ENCODE measurements at regions not wholly inside any gene's neighbourhood (a gene's known extent, or its start where the extent isn't known, plus 50 kb on each side); places are given as distances from the start of the nearest gene placed in this dataset.

- intact Hi-C loops (cut with DNase I), result loop anchor here in 1 of 4 donors (2.0 kb wide), 1 partner anchor 13 kb away; no protein-coding TSS in a partner anchor
- Histone ChIP-seq H3K4me3 (no peak overlapping the region), H3K9me3 (no peaks in the 10 kb centered on the region), H3K36me3 (no peaks in the 10 kb centered on the region), H3K27ac (no peak overlapping the region), H3K27me3 (no peaks in the 10 kb centered on the region), H3K4me1 (ENCODE audit: insufficient read depth) (no peaks in the 10 kb centered on the region)
- TF ChIP-seq EP300 (IDR thresholded peaks at IDR 0.05) (no peak), POLR2A (IDR thresholded peaks at IDR 0.05) (no peak), CTCF (IDR thresholded peaks at IDR 0.05) (no peak)
- no peak for DNase-seq
- 7 to 17% (median 11%) methylated on average over 1 of the region's 1 CpG for WGBS, 3 donors
These were observed 505.6 kb downstream of the TLE1 start for GRCh38 chr9:81183761-81184160.

- Histone ChIP-seq H3K4me1 (ENCODE audit: insufficient read depth) (no peaks in the 10 kb centered on the region), H3K4me3 (no peak overlapping the region), H3K36me3 (no peaks in the 10 kb centered on the region), H3K27me3 (no peaks in the 10 kb centered on the region), H3K9me3 (no peaks in the 10 kb centered on the region), H3K27ac (no peak overlapping the region)
- DNase-seq, result no peak
- 78 to 86% (median 83%) methylated on average over 1 of the region's 1 CpG for WGBS, 3 donors
- TF ChIP-seq EP300 (IDR thresholded peaks at IDR 0.05) (no peak), POLR2A (IDR thresholded peaks at IDR 0.05) (no peak), CTCF (IDR thresholded peaks at IDR 0.05) (no peak)
- intact Hi-C loops (cut with DNase I), result no loop called here
These were observed 506.9 kb downstream of the TLE1 start for GRCh38 chr9:81182431-81182830.

GRCh38 chr9:81174023-81174422, 515.3 kb downstream of the TLE1 start:
- 86 to 93% (median 92%) methylated on average over 3 of the region's 3 CpGs for WGBS, 3 donors
- no peaks in the 10 kb centered on the region for H3K9me3 ChIP-seq
- intact Hi-C loops (cut with DNase I), result no loop called here
- H3K27ac ChIP-seq, result no peak overlapping the region
- no peak for DNase-seq
- no peaks in the 10 kb centered on the region for H3K36me3 ChIP-seq
- no peak for TF ChIP-seq POLR2A (IDR thresholded peaks at IDR 0.05)
- no peak for TF ChIP-seq CTCF (IDR thresholded peaks at IDR 0.05)
- H3K27me3 ChIP-seq, result no peaks in the 10 kb centered on the region
- H3K4me1 ChIP-seq (ENCODE audit: insufficient read depth), result no peaks in the 10 kb centered on the region
- H3K4me3 ChIP-seq, result no peak overlapping the region

GRCh38 chr9:81171689-81172088, 517.7 kb downstream of the TLE1 start:
- no peaks in the 10 kb centered on the region for H3K36me3 ChIP-seq
- 63 to 72% (median 65%) methylated on average over 2 of the region's 2 CpGs for WGBS, 3 donors
- H3K27me3 ChIP-seq, result no peaks in the 10 kb centered on the region
- TF ChIP-seq EP300 (IDR thresholded peaks at IDR 0.05) (no peak), CTCF (IDR thresholded peaks at IDR 0.05) (no peak), POLR2A (IDR thresholded peaks at IDR 0.05) (no peak)
- no peak overlapping the region for H3K4me3 ChIP-seq
- no peaks in the 10 kb centered on the region for H3K4me1 ChIP-seq (ENCODE audit: insufficient read depth)
- H3K27ac ChIP-seq, result no peak overlapping the region
- intact Hi-C loops (cut with DNase I), result loop anchor here in 1 of 4 donors (2.0 kb wide), 1 partner anchor 13 kb away; no protein-coding TSS in a partner anchor
- no peak for DNase-seq
- H3K9me3 ChIP-seq, result no peaks in the 10 kb centered on the region
